IPS DF 4.7 (cell line): ENCODE measurements at regions not wholly inside any gene's neighbourhood (a gene's known extent, or its start where the extent isn't known, plus 50 kb on each side); places are given as distances from the start of the nearest gene placed in this dataset.

Source experiments
- DNase-seq: peaks from one replicate; pipeline ENCODE4 v3.0.0-alpha.2; 2013; ENCODE audit warnings: low spot score; ENCODE audit errors: extremely low read depth

- DNase-seq, result no peak
These were observed 168.1 kb downstream of the ZBTB18 start for GRCh38 chr1:244219149-244219548.

GRCh38 chr1:244219802-244220201, 168.7 kb downstream of the ZBTB18 start:
- DNase-seq, result no peak

DNA sequence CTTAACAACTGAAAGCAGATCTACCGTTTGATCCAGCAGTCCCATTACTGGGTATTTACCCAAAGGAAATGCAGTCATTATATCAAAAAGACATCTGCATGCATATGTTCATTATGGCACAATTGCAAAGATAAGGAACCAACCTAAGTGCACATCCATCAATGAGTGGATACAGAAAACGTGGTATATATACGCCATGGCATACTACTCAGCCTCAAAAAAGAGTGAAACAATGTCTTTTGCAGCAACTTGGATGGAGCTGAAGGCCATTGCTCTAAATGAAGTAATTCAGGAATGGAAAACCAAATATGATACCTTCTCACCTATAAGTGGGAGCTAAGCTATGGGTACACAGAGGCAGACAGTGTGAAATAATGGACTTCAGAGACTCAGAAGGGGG, 169.3 kb downstream of the ZBTB18 start:
- no peak for DNase-seq

DNA sequence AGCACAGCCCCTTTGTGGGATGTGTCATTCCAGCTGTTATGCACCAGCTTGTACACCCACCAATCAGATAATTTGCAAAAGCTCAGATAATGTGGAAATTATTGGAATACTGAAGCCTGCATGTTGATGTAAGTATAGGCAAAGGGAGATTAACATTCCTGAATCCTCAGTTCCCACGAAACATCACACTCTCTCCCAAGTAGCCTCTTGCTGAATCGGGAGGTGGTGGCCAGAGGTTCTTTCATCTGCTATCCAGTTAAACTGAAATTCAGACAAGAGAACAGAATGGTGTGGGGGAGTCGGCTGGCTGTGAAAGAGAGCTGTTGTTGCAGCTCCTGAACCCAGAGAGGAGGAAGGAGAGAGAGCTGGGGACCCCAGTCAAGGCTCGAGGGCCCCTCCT, 170.9 kb downstream of the ZBTB18 start:
- DNase-seq, result no peak

GRCh38 chr1:244224487-244225430, 173.7 kb downstream of the ZBTB18 start:
- no peak for DNase-seq

GRCh38 chr1:244226435-244226834, 175.4 kb downstream of the ZBTB18 start:
- DNase-seq, result no peak

DNA sequence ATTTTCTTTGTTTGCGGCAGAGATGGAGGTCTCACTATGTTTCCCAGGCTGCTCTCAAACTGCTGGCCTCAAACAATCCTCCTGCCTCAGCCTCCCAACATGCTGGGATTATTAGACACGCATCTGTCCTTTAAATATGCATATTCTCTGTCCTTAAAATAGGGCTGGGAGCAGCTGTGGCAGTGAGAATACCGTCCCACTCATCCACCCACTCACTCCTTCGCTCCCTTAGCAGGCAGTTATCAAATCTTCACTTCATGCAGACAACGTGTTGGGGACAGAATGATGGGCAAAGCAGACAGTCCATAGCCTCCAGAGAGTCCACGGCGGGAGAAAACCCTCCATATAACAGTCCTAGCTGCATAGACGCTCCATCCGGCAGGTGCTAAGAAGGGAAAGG, 179.4 kb downstream of the ZBTB18 start:
- no peak for DNase-seq

DNA sequence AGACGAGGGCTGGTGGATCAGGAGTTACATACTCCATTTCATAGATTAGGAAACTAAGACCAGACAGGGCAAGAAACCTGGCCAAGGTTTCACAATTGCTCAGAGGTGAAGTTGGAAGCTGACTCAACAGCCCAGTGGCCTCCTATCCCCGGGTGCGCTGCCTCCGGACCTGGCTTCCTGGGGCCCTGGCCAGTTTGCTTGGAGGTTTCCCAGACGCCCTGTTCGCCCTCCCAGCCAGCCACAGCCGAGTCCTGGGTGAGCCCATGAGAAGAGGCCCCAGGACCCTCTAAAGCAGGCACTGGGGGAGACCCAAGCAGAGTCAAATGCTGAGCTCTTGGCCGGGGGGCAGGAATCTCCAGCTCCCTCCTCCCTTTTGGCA, 180.1 kb downstream of the ZBTB18 start:
- DNase-seq, result no peak

DNA sequence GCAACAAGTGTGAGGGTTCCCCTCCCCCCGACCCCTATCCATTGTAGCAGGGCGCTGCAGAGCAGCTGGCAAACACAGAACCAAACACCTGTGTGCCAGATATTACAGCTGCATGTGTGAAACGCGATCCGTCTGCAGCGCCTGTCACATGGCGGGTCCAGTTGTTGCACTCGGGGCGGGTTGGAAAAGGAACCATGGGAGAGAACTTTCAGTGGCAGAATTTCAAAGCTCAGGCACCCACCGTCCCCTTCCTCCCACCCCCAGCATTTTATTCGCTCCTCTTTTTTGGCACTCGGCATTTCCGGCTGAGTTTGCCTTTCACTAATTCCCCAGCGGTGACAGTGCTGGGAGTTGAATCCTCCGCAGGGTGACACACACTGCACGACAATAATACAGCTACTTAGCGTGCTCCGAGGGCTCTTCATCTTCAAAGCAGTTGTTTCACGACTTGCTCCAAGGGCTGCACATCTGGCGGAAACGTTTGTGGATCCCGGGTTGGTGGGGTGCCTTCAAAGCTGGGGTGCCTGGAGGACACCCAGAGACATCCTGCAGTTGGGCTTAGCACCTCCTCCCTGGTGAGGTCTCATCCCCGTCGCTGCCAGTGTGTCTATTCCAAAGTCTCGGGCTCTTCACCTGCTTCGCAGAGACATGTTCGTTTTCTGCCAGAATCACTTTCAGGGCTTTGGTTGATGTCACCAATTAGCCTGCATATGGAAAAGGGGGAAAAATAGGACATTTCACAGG, 180.7 kb downstream of the ZBTB18 start:
- no peak for DNase-seq

GRCh38 chr1:244234009-244234643, 183.0 kb downstream of the ZBTB18 start:
- DNase-seq, result no peak

DNA sequence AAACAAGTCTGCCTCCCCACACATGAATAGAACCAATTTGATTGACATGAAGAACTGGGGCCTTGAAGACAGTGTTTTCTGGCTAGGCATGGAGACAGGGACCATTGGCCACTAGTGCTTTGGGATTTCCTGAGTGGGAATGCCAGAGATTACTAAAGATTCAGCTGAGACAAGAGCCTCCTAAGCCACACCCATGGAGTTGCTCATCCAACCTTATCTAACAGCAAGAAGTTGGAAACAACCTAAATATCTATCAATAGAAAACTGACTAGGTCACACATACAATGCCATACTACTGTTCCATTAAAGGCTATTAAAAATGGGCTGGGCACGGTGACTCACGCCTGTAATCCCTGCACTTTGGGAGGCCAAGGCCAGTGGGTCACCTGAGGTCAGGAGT, 184.1 kb downstream of the ZBTB18 start:
- DNase-seq, result no peak

GRCh38 chr1:244236101-244236500, 185.0 kb downstream of the ZBTB18 start:
- DNase-seq, result no peak

DNA sequence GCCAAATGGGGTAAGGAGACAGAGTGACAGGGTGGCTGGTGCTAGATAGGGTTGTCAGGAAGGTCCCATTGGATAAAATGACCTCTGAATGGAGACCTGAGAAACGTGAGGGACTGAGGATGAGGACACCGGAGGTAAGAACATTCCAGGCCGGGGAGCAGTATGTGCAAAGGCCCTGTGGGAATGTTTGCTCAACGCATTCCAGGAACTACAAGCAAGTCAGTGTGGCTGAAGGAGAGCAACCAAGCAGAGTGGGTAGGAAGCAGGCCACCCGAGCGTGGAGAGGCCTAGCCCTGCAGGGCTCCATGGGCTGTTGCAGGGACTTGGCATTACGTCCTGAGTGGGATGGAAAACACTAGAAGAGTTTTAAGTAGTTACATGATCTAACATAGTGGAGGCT, 185.6 kb downstream of the ZBTB18 start:
- DNase-seq, result no peak

DNA sequence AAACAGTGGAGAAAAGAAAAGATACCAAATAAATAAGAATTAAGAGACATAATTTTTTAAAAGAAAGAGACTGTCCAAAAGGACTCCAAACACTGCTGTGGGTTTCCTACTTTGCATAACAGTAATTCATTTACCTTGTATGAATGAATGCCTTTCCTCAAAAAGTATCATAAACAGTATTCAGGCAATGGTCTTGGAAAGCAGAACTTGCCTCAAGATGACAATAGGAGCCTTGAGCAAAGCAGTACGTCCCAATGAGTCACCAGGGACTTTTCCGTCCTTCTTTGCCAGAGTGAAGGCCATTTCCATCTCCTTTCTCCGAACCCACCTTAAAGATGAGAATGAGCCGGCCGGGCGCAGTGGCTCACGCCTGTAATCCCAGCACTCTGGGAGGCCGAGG, 186.4 kb downstream of the ZBTB18 start:
- no peak for DNase-seq

- no peak for DNase-seq
These were observed 188.2 kb downstream of the ZBTB18 start for GRCh38 chr1:244239261-244239770.

- DNase-seq, result no peak
These were observed 190.4 kb downstream of the ZBTB18 start for GRCh38 chr1:244241438-244241837.

GRCh38 chr1:244242446-244242845, 191.4 kb downstream of the ZBTB18 start:
- DNase-seq, result no peak

- no peak for DNase-seq
These were observed 195.3 kb downstream of the ZBTB18 start for GRCh38 chr1:244246334-244246733.

GRCh38 chr1:244248426-244248825, 197.3 kb downstream of the ZBTB18 start:
- DNase-seq, result no peak

DNA sequence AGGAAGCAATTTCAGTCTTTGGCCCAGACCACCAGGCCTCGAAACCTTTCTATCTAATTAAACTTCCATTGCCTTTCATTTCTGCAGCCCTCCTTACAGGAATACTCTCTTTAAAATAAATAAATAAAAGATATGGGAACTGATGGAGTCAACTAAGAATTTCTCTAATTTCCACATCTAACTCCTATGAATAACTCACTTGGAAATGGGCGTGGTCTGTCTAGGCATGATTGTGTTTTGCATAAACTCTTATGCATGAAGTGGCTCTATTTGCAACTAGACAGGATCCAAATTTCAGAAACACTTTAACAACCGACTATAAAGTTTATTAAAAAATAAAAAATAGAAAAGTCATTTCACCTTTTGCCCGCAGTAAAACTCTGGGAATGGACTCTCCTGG, 199.5 kb downstream of the ADSS2 start:
- DNase-seq, result no peak

GRCh38 chr1:244254467-244254866, 197.2 kb downstream of the ADSS2 start:
- DNase-seq, result no peak

GRCh38 chr1:244255426-244255965, 196.2 kb downstream of the ADSS2 start:
- DNase-seq, result no peak
